RKO (cell line): ENCODE measurements at regions not wholly inside any gene's neighbourhood (a gene's known extent, or its start where the extent isn't known, plus 50 kb on each side); places are given as distances from the start of the nearest gene placed in this dataset.

ENCODE experiments used
- DNase-seq: peaks from one replicate; pipeline ENCODE4 v3.0.0-alpha.2; 2016; ENCODE audit warnings: low spot score

DNA sequence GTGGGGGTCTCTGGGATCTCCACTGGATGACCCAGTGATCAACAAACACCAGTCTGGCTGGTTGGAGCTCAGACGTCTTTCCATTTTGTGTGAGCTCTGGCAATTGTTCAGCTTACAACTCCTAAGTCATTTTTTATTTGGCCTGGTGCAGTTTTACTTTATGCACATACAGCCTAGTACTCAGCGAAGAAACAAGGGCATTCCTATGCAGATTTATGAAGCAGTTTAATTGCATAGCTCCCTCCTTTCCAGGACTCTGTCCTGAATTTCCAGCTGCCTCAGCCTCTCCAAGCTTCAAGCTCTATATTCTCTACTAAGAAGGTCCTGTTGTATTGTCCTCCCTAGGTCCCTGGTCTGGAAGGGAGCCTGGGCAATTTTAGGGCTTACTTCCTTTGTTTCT lies 145.6 kb upstream of the GALNT17 start:
- no peak for DNase-seq

DNA sequence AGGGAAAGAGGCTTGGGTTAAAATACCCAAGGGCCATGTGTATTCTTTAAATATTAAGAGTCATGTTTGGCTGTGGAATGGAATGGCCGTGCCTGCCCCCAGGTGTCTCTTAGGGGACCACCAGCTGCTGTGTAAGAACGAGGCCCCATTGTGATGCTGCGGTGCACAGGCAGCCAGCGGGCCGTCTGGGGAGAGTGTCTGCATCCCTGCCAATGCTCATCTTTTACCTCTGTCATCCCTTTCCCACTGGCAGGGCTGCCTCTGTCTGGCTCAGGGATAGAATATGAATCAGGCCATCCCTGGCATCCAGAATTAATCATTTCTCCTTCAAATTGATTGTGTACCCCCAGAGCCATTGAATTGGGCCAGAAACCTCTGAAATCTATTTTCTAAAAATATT lies 137.8 kb upstream of the GALNT17 start:
- DNase-seq: no peak

DNA sequence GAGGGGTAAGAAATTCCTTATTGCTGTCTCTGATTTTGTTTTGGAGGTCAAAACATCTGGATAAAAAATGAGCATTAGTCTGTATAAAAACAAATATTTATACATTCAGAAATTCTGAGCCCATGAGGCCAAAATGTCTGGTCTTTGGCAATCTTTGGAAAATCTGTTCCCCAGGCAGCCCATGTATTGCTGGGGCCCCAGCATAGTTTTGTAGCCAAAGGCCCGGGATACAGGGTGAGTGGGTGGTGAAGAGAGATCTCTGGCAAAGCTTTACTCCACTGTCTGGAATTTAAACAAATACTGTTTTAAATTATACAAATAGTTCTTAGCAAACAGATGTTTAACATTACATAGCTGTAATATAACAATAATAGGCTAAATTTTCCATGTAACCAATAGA lies 134.7 kb upstream of the GALNT17 start:
- no peak for DNase-seq

DNA sequence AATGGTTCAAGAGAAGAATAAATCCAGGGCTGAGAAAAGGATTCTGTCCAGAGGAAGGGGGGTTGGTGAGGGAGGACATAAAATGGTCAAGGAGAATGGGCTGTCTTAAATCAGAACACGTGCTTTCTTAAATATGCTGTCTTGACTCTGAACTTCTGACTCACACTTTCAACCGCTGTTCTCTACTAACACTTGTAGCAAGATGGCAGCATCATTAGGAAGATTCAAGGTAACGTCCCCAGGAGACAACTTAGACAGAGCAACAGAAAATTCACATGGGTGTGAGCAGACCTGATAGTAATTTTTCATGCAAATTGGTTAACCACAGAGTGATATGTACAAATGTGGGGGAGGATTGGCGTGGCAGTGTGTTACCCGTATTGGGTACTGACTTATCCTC lies 126.8 kb upstream of the GALNT17 start:
- no peak for DNase-seq

DNA sequence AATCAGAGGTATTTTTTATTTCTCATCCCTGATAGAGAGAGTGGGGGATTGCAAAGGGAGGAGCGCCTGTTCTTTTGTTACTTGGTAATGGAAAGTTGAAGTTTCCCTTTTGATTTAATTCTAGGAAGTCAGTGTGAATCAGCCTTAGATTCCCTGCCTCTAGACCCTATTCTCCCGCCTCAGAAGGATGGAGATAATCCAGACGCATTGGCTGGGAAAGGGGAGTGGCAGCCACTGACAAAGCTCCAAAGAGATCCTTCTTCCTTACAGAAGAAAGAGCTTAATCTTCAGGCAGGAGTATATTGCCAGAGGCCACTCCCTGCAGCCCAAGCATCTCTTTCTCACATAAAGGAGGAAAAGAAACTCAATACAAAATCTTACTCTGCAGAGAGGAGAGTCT lies 122.3 kb upstream of the GALNT17 start:
- DNase-seq: no peak

DNA sequence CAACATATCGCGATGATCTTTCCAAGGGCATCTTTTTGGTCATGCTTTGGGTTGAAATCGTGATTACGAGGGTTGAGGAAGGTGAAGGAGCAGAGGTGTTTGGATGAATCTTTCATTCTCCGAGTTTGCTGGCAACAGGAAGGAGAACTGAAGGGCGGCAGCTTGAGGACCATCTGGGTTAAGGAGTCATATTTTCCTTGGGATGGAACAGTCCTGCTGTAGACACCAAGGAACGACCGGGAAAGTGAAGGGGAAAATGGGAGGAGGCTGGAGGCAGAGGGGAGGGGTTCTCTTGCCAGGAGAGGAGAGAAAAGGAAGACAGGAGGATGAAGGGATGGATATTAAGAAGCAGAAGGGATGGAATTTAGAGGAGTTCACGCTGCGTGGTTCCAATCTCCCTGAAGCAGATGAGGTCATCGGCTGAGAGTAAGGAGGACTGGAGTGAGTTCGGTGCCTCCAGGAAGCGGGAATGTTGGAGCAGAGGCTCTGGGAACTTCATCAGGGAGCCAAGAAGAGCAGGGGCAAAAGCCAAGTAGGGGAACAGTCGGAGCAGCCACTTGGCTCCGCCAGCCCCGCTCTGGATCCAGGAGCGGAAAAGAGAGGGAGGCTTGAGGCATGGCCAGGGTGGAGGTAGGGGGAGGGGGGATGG lies 116.6 kb upstream of the GALNT17 start:
- no peak for DNase-seq

DNA sequence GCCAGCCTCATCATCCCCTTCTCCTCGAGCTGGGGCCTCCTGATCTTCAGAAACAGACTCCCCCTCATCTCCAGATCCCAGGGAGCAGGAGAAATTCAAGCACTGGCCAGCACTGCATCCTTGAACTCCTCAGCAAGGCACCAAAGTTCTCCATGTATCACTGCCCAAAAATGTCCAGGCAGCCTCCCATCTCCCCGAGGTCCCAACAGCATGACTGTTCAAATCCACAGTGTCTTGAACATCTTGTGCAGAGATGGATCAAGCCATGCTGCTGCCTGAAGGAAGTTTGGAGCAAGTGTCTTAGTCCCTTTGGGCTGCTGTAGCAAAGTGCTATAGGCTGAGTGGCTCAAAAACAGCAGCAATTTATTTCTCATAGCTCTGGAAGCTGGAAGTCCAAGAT lies 115.5 kb upstream of the GALNT17 start:
- DNase-seq: no peak

DNA sequence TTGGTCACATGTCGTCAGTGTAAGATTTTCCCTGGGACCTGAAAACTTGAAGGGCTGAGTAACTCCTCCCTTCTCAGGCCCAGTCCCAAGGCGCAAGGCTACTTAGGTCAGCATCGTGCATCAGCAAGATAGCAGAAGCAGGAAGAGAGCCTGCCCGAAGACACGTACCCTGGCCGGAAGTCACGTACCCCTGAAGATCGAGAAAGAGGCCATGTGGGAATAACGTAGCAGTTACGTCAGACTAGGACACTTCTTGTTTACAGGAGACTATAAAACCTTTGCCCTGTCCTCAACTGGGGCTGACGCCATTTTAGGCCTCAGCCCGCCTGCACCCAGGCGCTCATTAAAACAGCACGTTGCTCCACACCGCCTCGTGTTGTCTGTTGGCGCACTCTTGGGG lies 114.3 kb upstream of the GALNT17 start:
- no peak for DNase-seq

DNA sequence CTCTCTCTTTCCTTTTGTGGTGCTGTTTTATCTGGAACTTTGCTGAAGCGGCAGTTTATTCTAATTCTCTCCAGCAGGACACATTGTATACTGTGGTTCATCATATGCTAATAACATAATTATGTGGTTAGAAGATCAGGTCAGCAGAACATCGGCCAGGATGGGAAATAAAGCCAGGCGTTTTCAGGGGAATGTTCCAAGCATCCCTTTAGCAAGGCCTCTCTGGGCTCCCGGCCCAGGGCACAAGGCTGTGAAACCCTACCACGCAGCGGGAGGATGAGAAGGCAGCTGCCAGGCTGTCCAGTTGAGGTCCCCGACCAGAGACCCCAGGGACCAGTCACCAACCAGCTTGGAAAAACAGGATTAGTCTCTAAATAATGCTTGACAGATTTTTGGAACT lies 112.2 kb upstream of the GALNT17 start:
- DNase-seq: no peak

DNA sequence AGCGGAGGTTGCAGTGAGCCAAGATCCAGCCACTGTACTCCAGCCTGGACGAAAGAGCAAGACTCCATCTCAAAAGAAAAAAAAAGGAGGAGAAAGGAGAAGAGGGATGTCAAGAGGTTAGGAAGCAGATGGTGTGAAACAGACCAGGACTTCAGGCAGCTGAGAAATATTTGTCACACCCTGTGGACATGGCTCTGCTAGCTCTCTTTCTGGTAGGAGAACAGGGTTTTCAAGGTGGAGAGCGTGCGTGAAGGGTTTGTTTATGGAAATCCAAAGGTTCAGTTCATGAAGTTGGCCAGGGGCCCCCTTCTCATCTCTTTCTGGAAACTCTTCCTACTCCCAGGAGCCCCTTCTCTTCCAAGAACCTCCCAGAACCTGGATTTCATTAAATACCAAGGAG lies 110.8 kb upstream of the GALNT17 start:
- DNase-seq: no peak

DNA sequence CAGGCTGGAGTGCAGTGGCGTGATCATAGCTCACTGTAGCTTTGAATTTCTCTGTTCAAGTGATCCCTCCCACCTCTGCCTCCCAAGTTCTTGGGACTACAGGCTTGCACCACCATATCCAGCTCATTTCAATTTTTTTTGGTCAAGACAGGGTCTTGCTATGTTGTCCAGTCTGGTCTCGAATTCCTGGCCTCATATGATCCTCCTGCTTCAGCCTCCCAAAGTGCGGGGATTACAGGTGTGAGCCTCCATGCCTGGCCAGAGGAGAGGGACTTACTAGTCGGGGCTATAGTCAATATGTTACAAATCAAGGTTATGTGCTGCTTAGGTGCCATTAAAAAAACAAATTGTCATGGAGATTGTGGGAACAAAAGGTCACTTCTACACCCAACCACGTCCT lies 105.3 kb upstream of the GALNT17 start:
- DNase-seq: no peak

DNA sequence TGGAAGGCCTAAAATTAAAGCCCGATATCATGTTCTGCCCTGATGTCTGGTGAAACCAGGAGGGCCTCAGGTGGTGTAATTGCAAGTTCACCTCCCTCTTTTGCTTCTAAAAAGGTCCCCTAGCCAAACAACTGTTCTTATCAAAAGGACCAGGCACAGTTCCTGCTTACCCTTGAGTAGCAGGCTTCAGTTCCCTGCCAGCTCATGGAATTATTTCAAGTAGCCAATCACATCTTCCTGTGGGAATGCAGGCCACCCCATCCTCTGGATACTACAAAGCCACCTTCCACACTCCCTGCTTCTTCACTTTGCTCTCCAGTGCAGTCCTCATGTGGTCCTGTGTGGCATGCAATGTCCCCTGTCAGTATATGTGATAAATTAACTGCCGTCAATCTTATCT lies 97.7 kb upstream of the GALNT17 start:
- DNase-seq: no peak

DNA sequence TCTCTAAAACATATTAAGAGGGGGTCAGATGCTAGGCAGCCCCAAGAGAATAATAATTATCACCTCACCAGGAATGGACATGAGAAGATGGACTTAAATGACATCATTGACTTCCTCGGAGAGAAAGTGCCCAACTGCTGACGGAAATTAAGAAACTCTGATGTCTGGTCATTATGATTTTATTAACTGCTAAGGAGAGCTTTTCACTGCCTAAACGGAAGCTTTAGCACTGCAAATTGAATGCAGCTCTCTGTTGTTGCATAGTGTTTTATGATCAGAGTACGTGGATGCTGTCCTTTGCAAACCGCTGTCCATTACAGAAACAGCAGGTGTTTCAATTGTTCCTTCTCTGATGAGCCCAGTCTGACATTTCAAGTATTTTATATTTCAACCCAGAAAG lies 89.4 kb upstream of the GALNT17 start:
- DNase-seq: no peak

DNA sequence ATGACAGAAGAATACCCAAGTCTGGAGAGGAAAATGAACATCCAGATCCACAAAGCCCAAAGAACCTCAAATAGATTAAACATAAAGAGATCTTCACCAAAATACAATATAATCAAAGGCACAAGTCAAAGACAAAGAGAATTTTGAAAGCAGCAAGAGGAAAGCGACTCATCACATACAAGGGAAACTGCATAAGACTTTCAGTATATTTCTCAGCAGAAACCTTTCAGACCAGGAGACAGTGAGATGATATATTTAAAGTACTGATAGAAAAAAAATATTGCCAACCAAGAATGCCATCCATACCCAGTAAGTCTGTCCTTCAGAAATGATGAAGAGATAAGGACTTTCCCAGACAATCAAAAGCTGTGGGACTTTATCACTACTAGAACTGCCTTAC lies 81.5 kb upstream of the GALNT17 start:
- DNase-seq: no peak

DNA sequence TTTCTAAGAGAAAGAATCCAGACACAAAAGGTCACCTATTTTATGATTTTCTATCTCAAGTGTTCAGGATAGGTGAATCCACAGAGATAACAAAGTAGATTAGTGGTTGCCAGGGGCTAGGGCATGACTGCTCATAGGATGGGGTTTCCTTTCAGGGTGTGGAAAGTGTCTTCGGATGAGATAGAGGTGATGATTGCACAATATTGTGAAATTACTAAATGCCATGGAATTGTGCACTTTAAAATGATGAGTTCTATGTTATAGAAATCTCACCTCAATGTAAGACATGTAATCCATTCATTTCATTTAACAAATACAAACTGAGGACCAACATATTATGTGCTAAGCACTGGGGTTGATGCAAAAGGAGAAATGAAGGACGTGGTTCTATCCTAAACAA lies 76.4 kb upstream of the GALNT17 start:
- no peak for DNase-seq

DNA sequence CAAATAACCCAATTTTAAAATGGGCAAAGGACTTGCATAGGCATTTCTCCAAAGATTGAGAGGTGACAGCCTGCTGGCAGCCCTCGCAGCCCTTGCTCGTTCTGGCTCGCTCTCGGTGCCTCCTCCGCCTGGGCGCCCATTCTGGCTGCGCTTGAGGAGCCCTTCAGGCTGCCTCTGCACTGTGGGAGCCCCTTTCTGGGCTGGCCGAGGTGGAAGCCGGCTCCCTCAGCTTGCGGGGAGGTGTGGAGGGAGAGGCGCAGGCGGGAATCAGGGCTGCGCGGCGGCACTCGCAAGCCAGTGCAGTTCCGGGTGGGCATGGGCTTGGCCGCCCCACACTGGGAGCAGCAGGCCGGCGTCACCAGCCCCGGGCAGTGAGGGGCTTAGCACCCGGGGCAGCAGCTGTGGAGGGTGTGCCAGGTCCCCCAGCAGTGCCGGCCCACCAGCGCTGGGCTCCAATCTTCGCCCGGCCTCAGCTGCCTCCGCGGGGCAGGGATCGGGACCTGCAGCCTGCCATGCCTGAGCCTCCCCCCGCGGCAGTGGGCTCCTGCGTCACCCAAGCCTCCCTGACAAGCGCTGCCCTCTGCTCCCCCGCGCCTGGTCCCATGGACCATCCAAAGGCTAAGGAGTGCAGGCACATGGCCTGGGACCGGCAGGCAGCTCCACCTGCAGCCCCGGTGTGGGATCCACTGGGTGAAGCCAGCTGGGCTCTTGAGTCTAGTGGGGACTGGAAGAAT lies 54.0 kb upstream of the GALNT17 start:
- no peak for DNase-seq
